Left ventricle myocardium inferior (tissue), 1 donor: ENCODE measurements at regions not wholly inside any gene's neighbourhood (a gene's known extent, or its start where the extent isn't known, plus 50 kb on each side); places are given as distances from the start of the nearest gene placed in this dataset.

Source experiments
- DNase-seq: peaks from one replicate; pipeline ENCODE4 v3.0.0-alpha.2; 2020
- H3K27ac ChIP-seq: fragments of 200-600 bp; replicated peaks from 2 replicates; pipeline ENCODE4 v1.8.0; 2021
- H3K27me3 ChIP-seq: fragments of 200-600 bp; 2 replicates; pipeline ENCODE4 v1.8.0; 2021; ENCODE audit warnings: low read depth
- H3K36me3 ChIP-seq: fragments of 200-600 bp; 2 replicates; pipeline ENCODE4 v1.8.0; 2021
- H3K4me1 ChIP-seq: fragments of 200-600 bp; 2 replicates; pipeline ENCODE4 v1.8.0; 2021
- H3K4me3 ChIP-seq: fragments of 200-600 bp; 2 replicates; pipeline ENCODE4 v1.8.0; 2021; ENCODE audit warnings: mild to moderate bottlenecking, moderate library complexity
- H3K9me3 ChIP-seq: fragments of 200-600 bp; replicated peaks from 2 replicates; pipeline ENCODE4 v1.8.0; 2021
- CTCF ChIP-seq: fragments of 200-600 bp; IDR thresholded peaks from 2 replicates; pipeline ENCODE4 v1.8.0; 2021; ENCODE audit warnings: antibody characterized with exemption, mild to moderate bottlenecking, borderline replicate concordance
- intact Hi-C: fragments of 100-400 bp; cut with micrococcal nuclease; formaldehyde crosslinking; loops from one replicate; pipeline ENCODE4 v1.11.0; 2022
- donor health status: DM: no; HTN: yes; CAD: no; lungs with severe emphysema.

GRCh38 chr18:2293109-2293839 lies 278.0 kb downstream of the METTL4 start:
- intact Hi-C loops: no loop called here
- no peaks in the 10 kb centered on the region for H3K27me3 ChIP-seq
- no peaks in the 10 kb centered on the region for H3K36me3 ChIP-seq
- no peak for DNase-seq
- H3K4me1 ChIP-seq: no peaks in the 10 kb centered on the region
- TF ChIP-seq CTCF: no peak
- H3K4me3 ChIP-seq: no peak overlapping the region
- no peak overlapping the region for H3K27ac ChIP-seq
- H3K9me3 ChIP-seq: peaks cover 5% of the 10 kb centered on the region

- DNase-seq: no peak
- Histone ChIP-seq H3K36me3 (no peaks in the 10 kb centered on the region), H3K27ac (no peak overlapping the region), H3K27me3 (peaks cover 4% of the 10 kb centered on the region), H3K9me3 (no peaks in the 10 kb centered on the region), H3K4me3 (no peak overlapping the region), H3K4me1 (no peaks in the 10 kb centered on the region)
- no peak for TF ChIP-seq CTCF
- intact Hi-C loops: no loop called here
These were observed 270.0 kb downstream of the METTL4 start for GRCh38 chr18:2301316-2301715.

- Histone ChIP-seq H3K4me1 (no peaks in the 10 kb centered on the region), H3K27me3 (peaks cover 4% of the 10 kb centered on the region), H3K9me3 (no peaks in the 10 kb centered on the region), H3K4me3 (no peak overlapping the region), H3K27ac (no peak overlapping the region), H3K36me3 (no peaks in the 10 kb centered on the region)
- no peak for TF ChIP-seq CTCF
- no peak for DNase-seq
- intact Hi-C loops: no loop called here
These were observed 269.3 kb downstream of the METTL4 start for GRCh38 chr18:2302012-2302411.

- intact Hi-C loops: no loop called here
- no peaks in the 10 kb centered on the region for H3K4me1 ChIP-seq
- H3K4me3 ChIP-seq: no peak overlapping the region
- no peak for TF ChIP-seq CTCF
- H3K36me3 ChIP-seq: no peaks in the 10 kb centered on the region
- DNase-seq: no peak
- H3K27me3 ChIP-seq: peaks cover 4% of the 10 kb centered on the region
- no peak overlapping the region for H3K27ac ChIP-seq
- no peaks in the 10 kb centered on the region for H3K9me3 ChIP-seq
These were observed 268.4 kb downstream of the METTL4 start for GRCh38 chr18:2302628-2303516.

GRCh38 chr18:2303517-2304238 lies 267.6 kb downstream of the METTL4 start:
- no peak for TF ChIP-seq CTCF
- intact Hi-C loops: no loop called here
- no peak for DNase-seq
- H3K4me1 ChIP-seq: no peaks in the 10 kb centered on the region
- no peak overlapping the region for H3K27ac ChIP-seq
- H3K36me3 ChIP-seq: no peaks in the 10 kb centered on the region
- no peak overlapping the region for H3K4me3 ChIP-seq
- H3K9me3 ChIP-seq: no peaks in the 10 kb centered on the region
- H3K27me3 ChIP-seq: peaks cover 8% of the 10 kb centered on the region
